Fibroblast of skin of back (primary cell): ENCODE measurements at regions not wholly inside any gene's neighbourhood (a gene's known extent, or its start where the extent isn't known, plus 50 kb on each side); places are given as distances from the start of the nearest gene placed in this dataset.
A peak's percentile ranks its signal among the peaks of the same experiment; 100 is the strongest.

ENCODE experiments used
- DNase-seq: peaks from one replicate; pipeline ENCODE4 v3.0.0-alpha.2; 2013

- peak; percentile 13 for DNase-seq
These were observed 366.4 kb downstream of the INHBA start for GRCh38 chr7:41336455-41336952.

- DNase-seq = no peak
These were observed 368.6 kb downstream of the INHBA start for GRCh38 chr7:41334071-41334862.

DNA sequence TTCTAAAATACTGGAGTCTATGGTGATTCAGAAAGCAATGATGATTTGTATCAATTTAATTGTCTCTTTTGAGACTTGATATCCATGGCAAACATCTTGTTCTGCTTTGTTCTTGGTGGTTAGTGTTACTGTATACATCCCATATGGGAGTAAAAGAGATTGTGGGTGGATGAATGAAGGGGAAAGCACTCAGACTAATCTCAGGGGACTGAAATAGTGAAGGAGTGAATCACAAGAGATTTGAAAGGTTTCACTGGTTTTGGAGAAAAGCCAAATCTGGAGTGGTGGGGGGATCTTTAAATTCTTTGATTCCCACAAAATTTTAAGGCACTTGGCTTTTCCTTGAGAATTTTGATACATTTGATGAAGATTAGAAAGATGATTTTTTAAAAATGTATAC, 369.4 kb downstream of the INHBA start:
- DNase-seq = peak; percentile 95

- DNase-seq = no peak
These were observed 371.7 kb downstream of the INHBA start for GRCh38 chr7:41331194-41331593.

GRCh38 chr7:41328544-41328943, 374.3 kb downstream of the INHBA start:
- peak; percentile 55 for DNase-seq

DNA sequence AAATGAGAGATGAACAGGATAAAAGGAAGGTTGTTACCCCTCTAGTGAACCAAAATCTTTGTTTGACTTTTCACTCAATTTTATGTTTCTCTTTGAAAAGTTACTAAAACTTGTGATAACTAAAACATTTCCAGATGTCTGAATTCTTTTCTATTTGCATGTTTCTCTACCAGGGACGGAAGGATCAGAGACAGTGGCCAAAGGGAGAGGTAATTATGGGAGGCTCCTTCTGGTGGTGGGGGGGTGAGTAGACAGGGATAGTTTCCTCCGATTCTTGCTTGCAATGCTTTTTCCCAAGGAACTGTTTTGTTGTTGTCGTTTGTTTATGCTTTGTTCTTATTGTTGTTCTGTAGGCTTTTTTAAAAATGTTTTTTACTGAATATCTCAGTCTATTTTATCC, 374.8 kb downstream of the INHBA start:
- DNase-seq = no peak

DNA sequence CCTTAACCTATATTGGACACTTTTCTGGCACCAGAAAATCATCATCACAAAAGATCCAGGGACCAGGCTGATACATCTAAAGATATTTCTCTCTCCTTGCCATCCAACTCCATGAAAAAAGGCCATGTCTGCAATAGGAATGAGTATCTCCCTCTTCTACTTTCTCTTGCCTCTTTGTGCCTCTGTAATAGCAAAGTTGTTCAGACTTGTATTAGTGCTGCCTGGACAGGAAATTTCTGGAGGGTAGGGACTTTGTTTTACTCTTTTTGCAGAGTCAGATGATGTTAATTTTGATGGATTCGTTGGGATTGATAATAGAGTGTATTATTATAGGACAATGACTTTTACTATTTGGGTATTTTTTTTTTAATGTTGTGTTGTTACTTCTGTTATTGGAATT, 376.3 kb downstream of the INHBA start:
- no peak for DNase-seq

GRCh38 chr7:41323806-41324205, 379.1 kb downstream of the INHBA start:
- peak; percentile 70 for DNase-seq

GRCh38 chr7:41319581-41319980, 383.3 kb downstream of the INHBA start:
- DNase-seq = peak; percentile 24

- no peak for DNase-seq
These were observed 386.5 kb downstream of the INHBA start for GRCh38 chr7:41316410-41316809.

GRCh38 chr7:41315764-41316163, 387.1 kb downstream of the INHBA start:
- DNase-seq = no peak

GRCh38 chr7:41313171-41313570, 389.7 kb downstream of the INHBA start:
- DNase-seq = no peak

- no peak for DNase-seq
These were observed 390.7 kb downstream of the INHBA start for GRCh38 chr7:41312235-41312634.

GRCh38 chr7:41311301-41311700, 391.6 kb downstream of the INHBA start:
- no peak for DNase-seq

DNA sequence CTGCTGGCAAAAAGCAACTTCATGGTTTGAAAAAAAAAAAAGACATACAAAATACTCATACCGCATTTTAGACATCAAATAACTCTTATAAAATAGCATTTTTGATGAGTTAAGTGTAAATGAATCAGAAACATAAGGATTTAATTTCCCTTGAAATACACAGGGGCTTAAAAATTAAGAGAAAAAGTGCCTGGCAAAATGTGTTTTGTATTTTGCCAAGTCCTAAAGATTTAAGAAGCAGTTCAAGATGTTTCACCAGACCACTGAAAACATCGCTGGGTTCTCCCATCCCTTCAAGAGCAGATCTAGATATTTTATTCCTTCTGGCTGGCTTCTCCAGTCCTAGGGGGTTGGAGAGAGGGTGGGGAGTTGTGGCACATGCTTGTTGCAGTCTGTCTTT, 396.4 kb downstream of the INHBA start:
- no peak for DNase-seq

GRCh38 chr7:41305001-41305400, 397.9 kb downstream of the INHBA start:
- DNase-seq = no peak

DNA sequence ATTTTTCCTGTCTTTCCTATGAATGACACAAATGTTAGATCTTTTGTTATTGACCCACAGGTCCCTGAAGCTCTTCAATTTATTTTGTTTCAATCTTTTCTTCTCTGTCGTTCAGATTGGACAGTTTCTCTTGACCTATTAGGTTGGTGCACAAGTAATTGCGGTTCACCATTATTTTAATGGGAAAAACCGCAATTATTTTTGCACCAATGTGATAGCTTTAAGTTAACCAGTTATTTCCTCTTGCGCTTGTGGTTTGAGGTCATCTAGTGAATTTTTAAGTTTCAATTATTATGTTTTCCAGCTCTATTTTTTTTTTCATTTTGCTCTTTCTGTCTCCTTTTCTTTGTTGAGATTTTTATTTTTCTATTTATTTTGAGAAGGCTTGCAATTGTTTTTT, 399.2 kb downstream of the INHBA start:
- DNase-seq = no peak

GRCh38 chr7:41298409-41298808, 404.5 kb downstream of the INHBA start:
- no peak for DNase-seq

DNA sequence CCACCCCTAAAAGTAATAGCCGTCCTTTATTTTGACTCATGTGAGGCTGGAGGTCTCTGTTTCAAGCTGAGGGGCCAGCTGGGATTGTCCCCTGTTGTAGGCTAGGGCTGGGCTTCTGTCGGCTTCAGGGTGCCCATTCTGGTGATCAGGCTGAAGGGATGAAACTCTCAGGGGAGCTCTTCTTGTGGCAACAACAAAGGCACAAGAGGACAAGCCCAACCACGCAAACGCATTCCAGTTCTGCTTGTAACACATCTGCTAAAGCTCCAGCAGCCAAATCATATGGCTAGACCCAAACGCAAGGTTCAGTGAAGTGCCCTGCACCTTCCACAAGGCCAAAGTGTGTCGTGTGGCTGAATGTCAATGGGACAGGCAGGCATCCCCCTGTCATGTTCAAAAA, 405.7 kb downstream of the INHBA start:
- DNase-seq = peak; percentile 67

DNA sequence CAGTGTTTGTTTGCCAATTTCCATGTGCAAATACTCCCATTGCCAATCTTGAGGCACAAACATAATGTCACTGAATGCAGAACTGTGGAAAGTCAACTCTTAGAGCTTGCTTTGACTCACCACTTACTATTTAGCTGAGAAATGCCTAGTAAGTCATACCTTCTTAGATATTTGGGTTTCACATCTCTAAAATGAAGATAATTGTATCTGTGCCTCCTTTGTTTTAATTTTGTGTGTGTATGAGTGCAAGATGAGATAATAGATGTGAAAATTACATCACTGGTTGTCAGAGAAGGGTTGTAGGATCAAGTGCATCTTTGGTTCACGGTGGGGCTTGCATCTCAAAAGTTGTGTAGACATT, 407.5 kb downstream of the INHBA start:
- no peak for DNase-seq

GRCh38 chr7:41294556-41295454, 408.1 kb downstream of the INHBA start:
- DNase-seq = no peak

DNA sequence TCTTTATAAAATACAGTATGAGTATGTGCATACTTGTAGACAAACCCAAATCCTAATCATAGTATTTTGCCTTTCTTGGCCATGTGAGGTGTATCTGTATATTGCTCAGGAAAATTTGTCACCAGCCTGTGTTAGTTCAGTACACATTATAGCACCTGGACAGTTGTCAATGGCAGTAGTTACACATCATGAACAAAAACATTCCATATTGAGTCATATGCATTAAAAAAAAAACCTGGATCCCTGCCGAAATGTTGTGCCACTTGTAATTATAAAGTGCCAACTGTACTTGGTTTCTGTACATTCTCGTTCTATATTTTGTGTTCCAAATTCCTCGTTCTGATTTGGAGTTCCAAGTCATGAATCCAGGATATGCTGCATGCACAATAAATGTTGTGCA, 410.4 kb downstream of the INHBA start:
- peak; percentile 6 for DNase-seq

DNA sequence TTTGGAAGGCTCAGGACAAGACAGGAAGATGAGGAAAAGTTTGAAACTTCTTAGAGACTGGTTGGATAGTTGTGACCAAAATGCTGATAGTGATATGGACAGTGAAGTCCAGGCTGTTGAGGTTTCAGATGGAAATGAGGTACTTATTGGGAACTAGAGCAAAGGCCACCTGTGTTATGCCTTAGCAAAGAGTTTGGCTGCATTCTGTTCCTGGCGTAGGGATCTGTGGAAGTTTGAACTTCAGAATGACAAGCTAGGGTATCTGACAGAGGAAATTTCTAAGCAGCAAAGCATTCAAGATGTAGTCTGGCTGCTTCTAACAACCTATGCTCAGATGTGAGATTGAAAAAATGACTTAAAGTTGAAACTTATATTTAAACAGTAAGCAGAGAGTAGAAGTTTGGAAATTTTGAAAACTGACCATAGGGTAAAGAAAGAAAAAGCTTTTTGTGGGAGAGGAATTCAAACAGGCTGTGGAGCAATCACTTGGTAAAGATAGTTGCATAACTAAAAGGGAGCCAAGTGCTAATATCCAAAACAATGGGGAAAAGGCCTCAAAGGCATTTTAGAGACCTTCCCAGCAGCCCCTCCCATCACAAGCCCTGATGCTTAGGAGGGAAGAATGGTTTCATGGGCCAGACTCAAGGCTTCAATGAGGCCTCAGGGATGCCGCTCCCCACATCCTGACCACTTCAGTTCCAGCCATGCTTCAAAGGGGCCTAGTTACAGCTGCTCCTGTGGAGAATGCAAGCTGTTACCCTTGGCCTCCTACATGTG, 415.1 kb downstream of the INHBA start:
- no peak for DNase-seq
